GM23338 (cell line): ENCODE measurements at regions not wholly inside any gene's neighbourhood (a gene's known extent, or its start where the extent isn't known, plus 50 kb on each side); places are given as distances from the start of the nearest gene placed in this dataset.

Experiments
- CREB1 ChIP-seq: fragments of 250-450 bp; sonication (Bioruptor Pico); IDR thresholded peaks from 2 replicates; pipeline ENCODE4 v1.5.0; 2020; ENCODE audit warnings: low read depth, mild to moderate bottlenecking, moderate library complexity
- ETS1 ChIP-seq: IDR thresholded peaks from 2 replicates; pipeline ENCODE4 v1.6.1; 2016; ENCODE audit warnings: antibody characterized with exemption
- EZH2 ChIP-seq: fragments of 200-600 bp; sonication (generic); IDR thresholded peaks from one replicate; pipeline ENCODE4 v1.8.0; 2017; ENCODE audit warnings: antibody characterized with exemption, mild to moderate bottlenecking, low read depth; ENCODE audit not compliant: unreplicated experiment
- EZH2phosphoT487 ChIP-seq: fragments of 200-600 bp; sonication (generic); IDR thresholded peaks from one replicate; pipeline ENCODE4 v1.8.1; 2018; ENCODE audit warnings: antibody characterized with exemption; ENCODE audit not compliant: unreplicated experiment
- JUNB ChIP-seq: IDR thresholded peaks from one replicate; pipeline ENCODE4 v1.6.1; 2016; ENCODE audit warnings: antibody characterized with exemption; ENCODE audit not compliant: unreplicated experiment
- POLR2AphosphoS5 ChIP-seq: IDR thresholded peaks from 2 replicates; pipeline ENCODE4 v1.6.1; 2016; ENCODE audit warnings: antibody characterized with exemption, low read depth
- TF ChIP-seq, protein P1 (sequence below), 2 experiments: fragments of 200-600 bp in 1 of 2; sonication (generic) in 1 of 2; conservative IDR thresholded peaks; 2 replicates each; pipeline versions ENCODE4 v1.5.1 to v1.6.1; 2016 to 2017; ENCODE audit warnings: antibody characterized with exemption in 2 of 2, low read depth in 2 of 2, mild to moderate bottlenecking in 2 of 2, moderate library complexity in 1 of 2
- TF ChIP-seq, protein P2 (sequence below): IDR thresholded peaks from one replicate; pipeline ENCODE4 v1.6.1; 2018; ENCODE audit warnings: antibody characterized with exemption; ENCODE audit not compliant: unreplicated experiment

DNA sequence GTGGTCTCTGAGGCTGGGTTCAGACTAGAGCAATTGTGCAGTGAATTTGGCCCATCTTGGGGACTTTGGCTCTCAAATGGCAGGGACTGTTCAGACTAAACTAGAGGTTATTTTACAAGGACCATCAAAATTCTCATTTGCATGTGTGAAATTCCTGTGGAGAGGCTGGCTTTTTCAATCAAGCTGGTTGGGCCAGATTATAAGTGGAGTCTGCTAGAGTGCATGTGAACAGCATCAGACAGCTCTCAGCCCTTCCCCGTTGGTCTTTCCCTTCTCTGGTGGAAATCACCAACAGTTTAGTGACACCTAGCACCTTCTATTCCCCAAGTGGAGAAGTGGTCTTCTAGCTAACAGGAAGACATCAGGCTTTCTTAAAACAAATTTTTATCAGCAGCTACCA lies 301.3 kb downstream of the CWC27 start:
- TF ChIP-seq, protein P1, sequence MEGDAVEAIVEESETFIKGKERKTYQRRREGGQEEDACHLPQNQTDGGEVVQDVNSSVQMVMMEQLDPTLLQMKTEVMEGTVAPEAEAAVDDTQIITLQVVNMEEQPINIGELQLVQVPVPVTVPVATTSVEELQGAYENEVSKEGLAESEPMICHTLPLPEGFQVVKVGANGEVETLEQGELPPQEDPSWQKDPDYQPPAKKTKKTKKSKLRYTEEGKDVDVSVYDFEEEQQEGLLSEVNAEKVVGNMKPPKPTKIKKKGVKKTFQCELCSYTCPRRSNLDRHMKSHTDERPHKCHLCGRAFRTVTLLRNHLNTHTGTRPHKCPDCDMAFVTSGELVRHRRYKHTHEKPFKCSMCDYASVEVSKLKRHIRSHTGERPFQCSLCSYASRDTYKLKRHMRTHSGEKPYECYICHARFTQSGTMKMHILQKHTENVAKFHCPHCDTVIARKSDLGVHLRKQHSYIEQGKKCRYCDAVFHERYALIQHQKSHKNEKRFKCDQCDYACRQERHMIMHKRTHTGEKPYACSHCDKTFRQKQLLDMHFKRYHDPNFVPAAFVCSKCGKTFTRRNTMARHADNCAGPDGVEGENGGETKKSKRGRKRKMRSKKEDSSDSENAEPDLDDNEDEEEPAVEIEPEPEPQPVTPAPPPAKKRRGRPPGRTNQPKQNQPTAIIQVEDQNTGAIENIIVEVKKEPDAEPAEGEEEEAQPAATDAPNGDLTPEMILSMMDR (conservative IDR thresholded peaks at IDR 0.05; ENCODE audit: low read depth in 2 of 2) = no peak
- no peak for TF ChIP-seq EZH2
- no peak for TF ChIP-seq JUNB
- TF ChIP-seq, protein P2, sequence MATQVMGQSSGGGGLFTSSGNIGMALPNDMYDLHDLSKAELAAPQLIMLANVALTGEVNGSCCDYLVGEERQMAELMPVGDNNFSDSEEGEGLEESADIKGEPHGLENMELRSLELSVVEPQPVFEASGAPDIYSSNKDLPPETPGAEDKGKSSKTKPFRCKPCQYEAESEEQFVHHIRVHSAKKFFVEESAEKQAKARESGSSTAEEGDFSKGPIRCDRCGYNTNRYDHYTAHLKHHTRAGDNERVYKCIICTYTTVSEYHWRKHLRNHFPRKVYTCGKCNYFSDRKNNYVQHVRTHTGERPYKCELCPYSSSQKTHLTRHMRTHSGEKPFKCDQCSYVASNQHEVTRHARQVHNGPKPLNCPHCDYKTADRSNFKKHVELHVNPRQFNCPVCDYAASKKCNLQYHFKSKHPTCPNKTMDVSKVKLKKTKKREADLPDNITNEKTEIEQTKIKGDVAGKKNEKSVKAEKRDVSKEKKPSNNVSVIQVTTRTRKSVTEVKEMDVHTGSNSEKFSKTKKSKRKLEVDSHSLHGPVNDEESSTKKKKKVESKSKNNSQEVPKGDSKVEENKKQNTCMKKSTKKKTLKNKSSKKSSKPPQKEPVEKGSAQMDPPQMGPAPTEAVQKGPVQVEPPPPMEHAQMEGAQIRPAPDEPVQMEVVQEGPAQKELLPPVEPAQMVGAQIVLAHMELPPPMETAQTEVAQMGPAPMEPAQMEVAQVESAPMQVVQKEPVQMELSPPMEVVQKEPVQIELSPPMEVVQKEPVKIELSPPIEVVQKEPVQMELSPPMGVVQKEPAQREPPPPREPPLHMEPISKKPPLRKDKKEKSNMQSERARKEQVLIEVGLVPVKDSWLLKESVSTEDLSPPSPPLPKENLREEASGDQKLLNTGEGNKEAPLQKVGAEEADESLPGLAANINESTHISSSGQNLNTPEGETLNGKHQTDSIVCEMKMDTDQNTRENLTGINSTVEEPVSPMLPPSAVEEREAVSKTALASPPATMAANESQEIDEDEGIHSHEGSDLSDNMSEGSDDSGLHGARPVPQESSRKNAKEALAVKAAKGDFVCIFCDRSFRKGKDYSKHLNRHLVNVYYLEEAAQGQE = no peak
- no peak for TF ChIP-seq EZH2phosphoT487
- no peak for TF ChIP-seq CREB1
- TF ChIP-seq POLR2AphosphoS5 = no peak
- TF ChIP-seq ETS1 = no peak
